ENCODE measurements at regions not wholly inside any gene's neighbourhood (a gene's known extent, or its start where the extent isn't known, plus 50 kb on each side); places are given as distances from the start of the nearest gene placed in this dataset.
"Not testable (repeated sequence)": the region's sequence is repeated elsewhere in the genome, so short reads cannot be mapped to it uniquely, and the experiment has no call there.

DNA sequence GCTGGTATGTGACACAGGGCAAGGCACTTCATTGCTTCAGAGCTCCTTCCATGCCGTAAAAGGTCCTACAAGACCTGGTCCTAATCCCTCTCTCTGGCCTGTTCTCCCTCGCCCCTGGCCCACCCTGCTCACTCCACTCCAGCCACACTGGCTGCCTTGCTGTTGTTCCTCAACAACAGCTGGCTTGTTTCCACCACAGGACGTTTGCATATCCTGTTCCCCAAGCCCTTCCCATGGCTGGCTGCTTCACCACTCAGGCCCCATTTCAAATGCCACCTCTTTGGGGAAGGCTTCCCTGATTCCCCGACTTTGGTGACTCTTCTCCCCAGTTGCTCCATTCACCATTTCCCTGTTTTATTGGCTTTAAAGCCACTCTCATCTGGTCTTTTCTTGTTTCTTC, 129.1 kb upstream of the ALDH3B2 start:
- TF ChIP-seq CTCF, POLR2A (IDR thresholded peaks at IDR 0.05): not testable (repeated sequence)
